H4 (cell line): ENCODE measurements at regions not wholly inside any gene's neighbourhood (a gene's known extent, or its start where the extent isn't known, plus 50 kb on each side); places are given as distances from the start of the nearest gene placed in this dataset.

ENCODE experiments used
- DNase-seq: peaks from one replicate; pipeline ENCODE4 v3.0.0-alpha.2; 2015; ENCODE audit warnings: low spot score

DNA sequence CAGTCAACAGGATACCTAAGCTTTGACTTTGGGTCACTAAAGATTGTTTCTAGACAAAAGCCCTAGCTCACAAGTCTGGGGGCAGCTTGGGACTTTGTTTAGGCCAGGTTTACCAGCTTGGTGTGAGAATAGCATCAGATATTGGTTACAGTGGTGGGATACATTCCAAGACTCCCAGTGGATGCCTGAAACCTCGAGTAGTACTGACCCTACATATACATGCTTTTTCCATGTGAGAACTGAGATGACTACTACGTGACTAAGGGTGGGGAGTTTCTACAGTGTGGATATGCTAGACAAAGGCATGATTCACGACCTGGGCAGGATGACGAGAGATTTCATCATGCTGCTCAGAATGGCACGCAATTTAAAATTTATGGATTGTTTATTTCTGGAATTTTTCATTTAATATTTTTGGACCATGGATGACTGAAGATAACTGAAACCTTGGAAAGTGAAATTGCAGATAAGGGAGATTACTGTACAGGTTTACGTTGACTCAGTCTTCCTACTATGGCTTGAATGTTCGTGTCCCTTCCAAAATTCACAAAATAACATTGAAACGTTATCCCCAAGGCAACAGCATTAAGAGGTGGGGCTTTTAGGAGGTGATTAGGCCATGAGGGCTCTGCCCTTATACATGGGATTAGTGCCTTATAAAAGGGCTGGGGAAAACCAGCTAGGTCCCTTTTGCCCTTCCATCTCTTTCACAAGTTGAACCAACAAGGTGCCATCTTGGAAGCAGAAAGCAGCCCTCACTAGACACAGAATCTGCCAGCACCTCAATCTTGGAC is 50.2 kb upstream of the CTAGE1 start:
- peak; percentile 92 for DNase-seq

DNA sequence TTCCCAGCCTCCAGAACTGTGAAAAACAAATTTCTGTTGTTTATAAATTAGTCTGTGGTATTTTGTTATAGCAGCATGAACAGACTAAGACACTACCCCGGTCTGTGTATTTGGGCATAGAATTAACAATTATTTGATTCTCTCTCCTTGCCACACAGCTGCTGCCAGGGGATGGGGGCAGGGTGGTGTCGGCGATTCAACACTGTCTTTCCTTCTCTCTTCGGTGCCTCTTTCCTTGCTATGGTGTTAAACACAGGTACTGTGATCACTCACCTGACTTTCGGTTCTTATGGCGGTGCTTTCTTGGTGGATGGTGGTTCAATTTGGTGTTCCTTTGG is 50.8 kb upstream of the CTAGE1 start:
- no peak for DNase-seq

DNA sequence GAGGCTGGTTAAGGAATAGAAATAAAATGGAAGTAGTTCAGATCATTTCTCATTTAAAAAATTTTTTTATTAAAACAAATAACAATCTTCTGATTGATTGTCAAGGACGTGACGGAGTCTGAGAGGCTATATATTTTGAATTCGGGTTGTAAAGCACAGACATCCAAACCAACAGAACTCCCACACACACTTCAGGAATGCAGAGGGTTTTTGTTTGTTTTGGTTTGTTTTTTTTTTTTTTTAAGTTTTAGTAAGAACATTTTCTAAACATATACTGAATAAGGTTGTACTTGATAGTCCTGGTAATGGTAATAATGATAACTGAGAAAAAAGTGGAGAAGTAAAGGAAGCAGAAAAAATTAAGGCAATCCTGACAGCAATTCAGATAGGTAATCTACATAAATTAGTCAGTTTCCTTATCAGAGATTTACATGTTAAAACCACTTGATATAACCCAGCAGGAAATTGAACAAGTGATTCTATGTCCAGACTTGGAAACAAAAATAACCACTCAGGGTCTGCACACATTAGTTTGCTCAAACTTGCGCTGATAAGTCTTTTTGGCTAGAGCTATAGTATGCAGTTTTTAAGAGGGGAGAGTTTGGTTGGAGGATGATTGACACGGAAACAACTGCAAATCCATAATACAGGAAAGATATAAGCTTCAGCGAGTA is 51.5 kb upstream of the CTAGE1 start:
- no peak for DNase-seq

DNA sequence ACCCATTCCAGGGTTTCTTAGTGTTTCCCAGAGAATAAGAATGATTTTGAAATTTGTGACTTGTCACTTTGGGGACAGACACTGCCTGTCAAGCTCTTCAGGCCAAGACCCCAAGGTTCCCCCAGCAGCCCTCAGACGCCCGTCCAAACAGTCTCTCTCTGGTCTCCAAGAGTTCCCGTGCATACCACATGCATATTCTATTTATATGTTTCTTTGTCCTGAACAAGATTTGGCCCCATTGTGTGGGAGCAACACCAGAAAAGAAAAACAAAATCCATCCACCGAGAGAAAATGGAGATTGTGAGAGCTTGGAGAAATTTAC is 52.2 kb upstream of the CTAGE1 start:
- DNase-seq: no peak

DNA sequence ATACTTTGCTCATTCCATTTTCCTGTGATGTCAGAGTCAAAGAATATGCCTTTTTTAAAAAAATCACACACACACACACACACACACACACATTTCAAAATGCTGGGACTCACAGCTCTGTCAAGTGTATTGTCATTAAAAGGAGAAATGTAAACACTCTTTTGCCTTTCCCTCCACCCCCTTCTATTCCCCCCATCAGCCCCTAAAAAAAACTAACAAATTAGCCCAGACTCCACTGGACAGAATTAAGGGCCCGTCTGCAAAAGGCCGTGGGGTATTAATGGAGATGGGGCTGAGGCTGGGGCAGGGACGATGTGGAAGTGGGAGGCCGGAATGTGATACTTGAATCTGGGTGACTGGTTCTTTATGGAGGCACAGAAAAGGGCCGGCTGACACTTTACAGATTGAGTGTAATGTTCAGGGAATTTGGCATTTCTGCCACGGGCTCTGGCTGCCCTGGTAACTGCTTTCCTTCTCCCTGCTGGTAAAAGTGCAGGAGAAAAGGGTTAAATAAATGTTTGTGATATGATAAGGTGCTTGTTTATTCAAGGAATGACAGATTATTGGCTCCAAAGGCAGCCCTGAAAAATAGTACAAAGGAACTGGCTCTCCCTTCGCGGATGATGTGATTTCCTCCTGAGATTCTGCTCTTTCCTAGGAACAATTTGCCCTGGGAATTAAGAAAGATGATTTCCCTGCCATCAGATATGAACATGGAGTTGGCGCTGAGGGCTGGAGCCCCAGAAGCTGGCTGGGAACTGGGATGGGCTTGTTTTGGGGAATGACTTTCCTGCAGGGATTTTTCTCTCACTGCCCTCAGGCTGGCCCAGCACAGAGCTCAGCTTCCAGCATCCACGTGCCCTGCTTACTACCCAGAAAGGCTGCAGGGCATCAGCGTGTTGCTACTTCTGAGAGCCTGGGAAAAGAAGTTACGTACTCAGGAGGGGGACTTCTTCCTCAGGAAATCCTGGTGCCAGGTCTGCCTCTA is 52.8 kb upstream of the CTAGE1 start:
- peak; percentile 36 for DNase-seq

DNA sequence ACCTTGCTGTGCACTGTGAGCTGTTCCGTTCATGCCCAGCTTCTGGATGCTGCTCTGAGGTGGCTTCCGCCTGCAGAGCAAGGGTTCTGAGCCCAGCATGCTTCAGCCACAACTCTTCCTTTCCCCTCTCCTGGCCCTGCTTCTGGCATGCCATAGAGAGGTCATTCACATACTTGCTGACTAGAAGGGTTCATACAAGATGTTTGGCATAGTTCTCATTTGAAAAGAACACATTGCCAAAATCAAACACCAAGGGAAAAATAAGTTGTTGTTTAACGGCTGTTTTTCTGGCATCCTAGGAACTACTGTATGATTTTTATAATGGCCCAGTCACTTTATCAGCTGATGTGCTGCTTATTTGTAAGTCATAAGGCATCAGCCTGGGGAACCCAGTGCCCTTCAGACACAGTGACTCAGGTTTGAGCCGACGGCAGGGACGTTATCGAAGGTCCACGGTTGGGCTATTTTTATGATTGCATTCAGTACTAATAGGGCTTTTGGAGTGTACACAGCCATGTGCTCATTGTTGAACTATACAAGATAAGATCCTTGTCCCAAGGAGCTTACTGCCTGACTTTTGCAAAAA is 53.9 kb upstream of the CTAGE1 start:
- DNase-seq: no peak

DNA sequence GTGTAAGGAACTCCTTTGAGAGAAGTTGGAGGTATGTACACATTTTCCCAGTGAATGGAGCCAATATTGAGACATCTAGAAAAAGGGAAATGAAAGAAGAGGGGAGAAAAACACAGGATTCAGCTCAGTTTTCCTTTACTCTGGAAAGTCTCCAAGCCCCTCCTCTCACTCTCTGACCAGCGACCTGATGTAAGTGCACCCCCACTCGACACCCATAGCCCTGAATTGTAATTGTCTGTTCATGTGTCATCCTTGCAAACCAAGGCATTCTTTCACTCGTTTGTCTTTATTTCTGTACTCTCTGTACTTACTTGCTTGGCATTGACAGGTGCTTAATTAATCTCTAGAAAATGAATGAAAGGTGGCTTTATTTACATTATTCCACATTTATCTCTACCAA is 55.7 kb upstream of the CTAGE1 start:
- DNase-seq: no peak

DNA sequence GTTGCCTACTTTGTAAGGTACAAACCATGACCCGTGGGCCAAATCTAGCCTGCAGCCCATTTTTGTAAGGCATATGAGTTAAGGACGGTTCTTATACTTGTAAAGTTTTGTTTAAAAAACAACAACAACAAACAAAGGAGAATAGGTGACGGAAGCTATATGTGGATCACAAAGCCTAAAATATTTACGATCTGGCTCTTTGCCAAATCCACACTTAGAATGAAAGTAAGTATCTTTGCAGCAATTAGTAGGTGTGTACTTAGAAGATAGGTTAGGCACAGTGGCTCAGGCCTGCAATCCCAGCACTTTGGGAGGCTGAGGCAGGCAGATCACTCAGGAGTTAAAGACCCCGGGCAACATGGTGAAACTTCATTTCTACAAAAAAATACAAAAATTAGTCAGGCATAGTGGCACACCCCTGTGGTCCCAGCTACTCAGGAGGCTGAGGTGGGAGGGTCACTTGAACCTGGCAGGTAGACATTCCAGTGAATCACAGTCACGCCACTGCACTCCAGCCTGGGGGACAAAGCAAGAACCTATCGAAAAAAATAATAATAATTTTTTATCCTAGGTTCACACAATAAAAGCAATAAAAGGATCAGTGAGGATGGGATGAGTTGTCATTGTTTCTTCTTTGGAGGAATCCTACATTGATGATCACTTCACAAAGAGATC is 57.8 kb upstream of the CTAGE1 start:
- DNase-seq: no peak

DNA sequence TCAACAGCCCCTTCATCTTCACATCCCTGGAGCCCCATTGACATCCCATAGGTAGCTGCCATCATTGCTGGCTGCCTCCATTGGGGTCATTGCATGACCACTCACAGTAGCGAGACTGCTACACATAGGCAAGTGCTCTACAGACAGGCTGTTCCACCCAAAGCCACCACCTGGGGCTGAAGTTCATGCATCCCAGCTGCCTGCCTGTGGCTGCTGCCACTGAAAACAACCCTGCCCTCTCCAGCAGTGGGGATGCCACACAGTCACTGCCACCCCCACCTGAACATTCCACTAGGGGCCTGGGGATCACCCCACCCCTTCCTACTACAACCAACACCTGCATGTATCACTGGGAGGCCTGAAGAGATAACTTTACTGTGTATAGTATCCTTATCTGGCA is 59.5 kb upstream of the CTAGE1 start:
- DNase-seq: no peak

DNA sequence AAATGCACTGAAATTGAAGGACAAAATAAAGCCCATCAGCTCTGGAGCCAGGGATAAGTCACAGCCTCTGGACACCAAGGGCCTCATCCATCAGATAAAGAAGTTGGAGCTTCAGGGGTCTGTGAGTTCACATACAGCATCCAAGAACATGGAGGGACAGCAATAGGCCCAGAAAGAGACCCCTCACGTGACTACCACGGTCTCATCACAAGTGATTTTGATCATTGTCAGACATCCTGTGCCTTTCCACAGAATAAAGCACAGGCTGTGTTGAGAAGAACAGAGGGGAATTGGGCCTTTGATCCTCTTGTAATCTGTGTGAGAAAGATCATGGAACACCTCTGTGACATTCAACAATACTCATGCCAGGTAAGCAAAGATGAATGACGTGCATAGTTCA is 65.2 kb upstream of the CTAGE1 start:
- no peak for DNase-seq

DNA sequence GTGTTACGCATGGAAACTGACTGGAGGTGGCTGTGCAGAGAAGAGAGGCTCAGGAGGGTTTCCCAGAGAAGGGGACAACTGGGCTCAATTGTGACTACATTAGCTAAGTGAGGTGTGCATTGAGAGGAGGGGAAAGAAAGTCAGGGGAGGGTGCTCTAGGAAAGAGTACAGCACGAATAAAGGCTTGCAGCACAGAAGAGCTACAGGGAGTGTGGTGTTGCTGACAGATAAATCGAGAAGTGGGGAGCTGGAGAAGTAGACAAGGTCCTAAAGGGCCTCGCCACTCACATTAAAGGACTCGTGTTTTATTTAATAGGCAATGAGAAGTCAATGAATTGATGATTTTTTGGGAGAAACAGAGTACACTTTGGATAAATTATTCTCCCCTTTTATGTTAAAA is 65.7 kb upstream of the CTAGE1 start:
- DNase-seq: no peak

DNA sequence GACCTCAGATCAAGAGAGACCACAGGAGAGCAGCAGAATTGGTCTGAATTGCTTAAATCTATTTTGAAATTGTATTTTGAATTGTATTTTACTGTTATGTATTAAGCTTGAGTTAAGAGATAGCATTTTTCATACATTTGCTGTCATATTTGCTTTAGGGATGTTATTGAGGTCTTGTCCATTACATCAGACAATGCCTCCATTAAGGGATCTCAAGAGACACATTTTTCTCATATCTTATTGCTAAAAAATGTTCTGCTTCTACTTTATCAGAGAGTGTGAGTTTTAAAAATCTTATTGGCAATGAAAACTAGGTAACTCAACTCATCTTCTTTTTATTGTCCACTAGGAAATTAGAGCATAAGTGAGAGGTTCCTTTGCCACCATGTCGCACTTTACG is 66.8 kb upstream of the CTAGE1 start:
- DNase-seq: no peak

DNA sequence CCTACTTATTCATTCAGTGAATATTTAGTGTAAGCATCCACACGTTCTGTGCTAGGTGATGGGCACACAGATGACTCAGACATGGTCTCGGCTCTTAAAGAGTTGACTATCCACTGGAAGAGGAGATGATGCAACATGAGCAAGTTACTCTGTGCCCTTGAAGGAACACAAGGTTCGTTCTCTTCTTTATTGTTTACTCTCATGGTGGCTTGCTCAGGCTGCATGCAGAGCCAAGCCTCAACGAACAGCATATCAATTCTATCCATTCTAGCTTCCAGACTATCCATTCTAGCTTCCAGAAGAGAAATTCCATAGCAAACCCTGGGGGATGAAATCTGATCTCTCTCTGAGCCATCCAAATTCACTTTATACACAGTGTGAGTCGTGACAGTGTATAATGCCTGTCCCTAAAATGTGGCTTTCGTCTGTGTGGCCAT is 68.1 kb upstream of the CTAGE1 start:
- DNase-seq: no peak

DNA sequence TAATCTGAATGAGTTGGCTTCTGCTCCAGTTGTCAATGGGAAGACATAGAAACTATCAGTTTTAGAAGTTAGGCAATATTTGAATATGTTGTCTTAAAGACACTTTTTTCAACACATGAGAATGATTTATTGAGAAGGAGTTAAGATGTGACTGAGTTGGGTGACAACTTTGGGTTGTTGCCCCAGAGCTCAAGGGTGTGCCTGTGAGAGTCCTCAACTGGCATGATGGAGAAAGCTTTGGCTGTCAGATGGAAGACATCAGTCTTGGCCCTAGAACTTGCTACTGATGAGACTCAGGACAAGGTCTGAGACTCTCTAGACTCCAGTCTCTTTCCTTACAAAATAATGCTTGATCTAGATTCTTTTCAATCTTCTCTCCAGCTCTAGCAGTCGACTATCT is 69.0 kb upstream of the CTAGE1 start:
- DNase-seq: no peak

DNA sequence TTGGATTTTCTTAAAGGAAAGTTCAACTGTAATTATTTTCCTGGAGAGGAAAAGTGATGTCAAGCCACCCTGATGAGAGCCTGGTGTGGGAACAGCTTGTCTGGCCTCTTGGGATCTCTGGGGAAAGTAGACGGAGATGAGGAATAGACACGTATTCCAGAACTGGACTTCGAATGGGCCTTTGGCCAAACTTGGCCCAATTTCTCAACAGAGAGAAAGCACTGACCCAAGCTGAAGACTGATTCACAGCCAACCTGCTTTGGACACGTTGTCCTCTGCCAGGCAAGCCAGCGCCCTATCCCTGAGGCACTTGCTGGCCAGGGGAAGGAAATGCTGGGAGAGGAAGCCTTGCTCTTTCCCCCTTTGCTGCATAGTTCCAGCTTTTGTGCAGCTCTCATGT is 70.8 kb upstream of the CTAGE1 start:
- DNase-seq: no peak

DNA sequence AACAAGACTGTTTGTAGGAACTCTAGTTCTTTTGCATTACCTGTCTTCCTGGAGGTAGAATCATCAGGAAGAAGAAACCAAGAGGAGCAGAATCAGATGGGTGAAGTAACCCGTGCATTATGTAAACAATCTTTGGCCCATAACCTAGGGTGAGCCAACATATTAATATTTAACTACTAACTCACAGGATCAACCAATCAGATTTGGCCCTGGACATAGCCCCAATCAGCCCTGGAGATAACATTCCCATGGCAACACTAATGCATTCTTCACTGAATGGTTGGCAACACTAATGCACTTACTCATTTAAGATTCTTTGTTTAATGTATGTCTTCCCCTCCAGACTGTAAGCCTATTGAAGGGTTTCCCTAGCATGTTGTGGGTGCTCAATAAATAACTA is 72.0 kb upstream of the CTAGE1 start:
- DNase-seq: no peak

DNA sequence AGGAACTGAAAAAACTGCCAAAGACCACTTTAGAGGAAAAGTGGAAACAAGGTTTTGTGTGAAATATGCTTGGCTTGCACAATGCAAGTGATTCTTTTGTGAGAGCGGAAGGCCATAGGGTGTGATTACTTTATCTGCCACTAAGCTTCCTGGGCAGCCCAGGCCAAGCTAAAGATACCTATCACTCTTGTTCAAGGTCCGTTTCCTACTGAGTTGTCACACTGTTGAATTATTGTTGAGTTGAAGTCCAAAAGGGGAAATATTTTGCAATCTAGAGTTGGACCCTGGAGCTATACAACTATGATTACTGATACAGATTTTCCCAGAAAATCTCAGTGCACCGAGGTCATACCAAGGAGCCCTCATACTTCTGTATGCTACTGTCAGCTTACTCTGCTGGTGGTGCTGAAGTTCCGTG is 72.7 kb upstream of the CTAGE1 start:
- DNase-seq: no peak

DNA sequence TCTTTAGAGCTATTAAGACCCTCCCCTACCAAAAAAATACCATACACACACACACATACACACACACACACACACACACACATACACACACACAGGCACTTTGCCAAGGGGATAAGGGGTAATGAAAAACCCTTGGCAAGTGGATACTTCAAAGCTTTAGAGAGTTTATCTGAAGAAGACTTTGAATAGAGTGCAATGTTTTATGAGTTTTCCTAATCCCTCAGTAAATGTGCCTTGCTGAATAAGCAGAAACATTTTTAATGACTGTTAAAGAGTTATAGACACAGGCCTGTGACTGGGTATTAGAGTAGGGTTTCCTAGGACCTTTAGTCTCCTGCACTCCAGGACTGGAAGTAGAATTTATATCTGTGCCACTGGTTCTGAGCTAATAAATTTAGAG is 75.5 kb upstream of the CTAGE1 start:
- no peak for DNase-seq

DNA sequence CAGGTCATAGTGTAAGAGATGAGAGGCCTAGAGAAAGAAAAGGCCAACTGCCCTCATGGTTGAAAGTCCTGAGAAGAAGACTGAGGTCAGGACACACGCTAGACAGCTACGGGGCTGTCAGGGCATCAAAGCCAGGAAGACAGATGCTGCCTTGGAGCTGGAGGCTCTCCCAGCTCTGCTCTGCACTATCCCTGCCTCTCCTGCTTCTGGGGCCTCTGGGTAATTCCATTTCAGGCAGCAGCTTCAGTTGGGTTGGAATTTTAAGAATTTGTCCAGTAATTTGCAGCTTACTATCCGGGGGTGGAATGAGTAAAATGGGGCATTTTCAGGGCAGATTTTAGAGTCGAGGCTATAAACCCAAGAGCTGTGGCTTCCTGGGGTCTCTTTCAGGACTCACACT is 76.2 kb upstream of the CTAGE1 start:
- no peak for DNase-seq

DNA sequence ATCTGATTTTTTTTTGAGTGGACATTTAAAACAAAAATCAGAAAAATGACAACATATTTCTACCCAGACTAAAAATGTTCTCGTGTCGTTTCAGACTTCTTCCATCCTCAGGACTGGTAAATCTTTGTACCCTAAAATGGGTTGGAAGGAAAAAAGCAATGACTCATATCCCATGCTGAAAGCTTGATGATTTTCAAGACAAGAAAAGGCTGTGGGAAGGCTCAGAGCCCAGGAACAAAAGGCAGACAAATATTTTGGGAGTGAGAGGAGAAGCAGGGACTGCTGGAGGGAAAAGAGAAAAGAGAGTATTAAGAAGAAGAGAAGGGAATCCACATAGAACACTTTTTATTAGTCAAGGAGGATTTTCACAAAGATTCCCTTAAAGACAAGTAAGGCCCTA is 77.1 kb upstream of the CTAGE1 start:
- no peak for DNase-seq

DNA sequence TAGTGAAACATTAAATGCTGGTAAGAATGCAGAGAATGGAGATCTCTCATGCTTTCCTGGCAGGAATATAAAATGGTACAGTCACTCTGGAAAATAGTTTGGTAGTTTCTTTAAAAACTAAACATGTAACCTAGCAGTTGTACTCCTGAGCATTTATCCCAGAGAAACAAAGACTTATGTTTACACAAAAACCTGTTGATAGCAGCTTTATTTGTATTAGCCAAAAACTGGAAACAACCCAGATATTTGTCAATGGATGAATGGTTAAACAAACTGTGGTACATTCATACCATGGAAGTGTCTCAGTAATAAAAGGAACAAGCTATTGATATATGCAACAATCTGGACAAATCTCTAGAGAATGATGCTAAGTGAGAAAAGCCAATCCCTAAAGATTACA is 81.7 kb upstream of the CTAGE1 start:
- no peak for DNase-seq

DNA sequence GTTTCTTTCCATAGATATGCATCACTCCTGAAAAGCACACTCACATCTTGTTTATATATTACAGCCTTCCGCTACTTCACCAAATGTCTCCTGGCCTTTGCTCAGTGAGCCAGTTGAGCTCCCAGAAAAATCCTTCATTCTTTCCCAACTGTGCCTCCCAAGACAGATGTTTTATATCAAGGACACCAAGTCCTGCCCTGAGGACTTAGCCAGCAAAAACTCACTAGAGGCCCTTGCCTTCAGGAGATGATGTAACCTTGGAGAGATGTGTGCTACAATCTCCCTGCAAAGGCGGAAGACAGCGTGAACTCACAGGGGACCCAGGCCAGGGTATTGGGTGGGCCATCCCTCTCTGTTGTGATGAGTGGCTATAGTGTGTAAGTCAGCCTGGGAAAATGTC is 86.1 kb upstream of the CTAGE1 start:
- peak; percentile 90 for DNase-seq
